H1 (cell line): ENCODE measurements at regions not wholly inside any gene's neighbourhood (a gene's known extent, or its start where the extent isn't known, plus 50 kb on each side); places are given as distances from the start of the nearest gene placed in this dataset.

ENCODE experiments used
- CTCF ChIA-PET: fragments of 300-600 bp; sonication (Branson Sonifier 250); formaldehyde crosslinking; loops from one replicate; lab custom pipeline; 2021; ENCODE audit not compliant: partially characterized antibody; lab: Charles Lee
- POLR2A ChIA-PET: fragments of 300-600 bp; sonication (Branson Sonifier 250); formaldehyde crosslinking; loops from one replicate; lab custom pipeline; 2021; ENCODE audit warnings: inconsistent platforms; ENCODE audit not compliant: partially characterized antibody; lab: Charles Lee
- DNase-seq, 2 experiments: peaks; one replicate each; pipeline versions ENCODE4 v3.0.0 to v3.0.0-alpha.2; 2010 to 2022; ENCODE audit warnings: low spot score in 2 of 2, low read depth in 1 of 2, mixed read lengths in 1 of 2
- FAIRE-seq: peaks from 2 replicates; lab custom pipeline; 2011; peaks lifted over from hg19 to GRCh38; lab: Jason Lieb, UNC
- H2AFZ ChIP-seq: 2 replicates; pipeline ENCODE4 v1.8.1; 2012; ENCODE audit warnings: low read length, inconsistent platforms
- H2AK5ac ChIP-seq: 2 replicates; pipeline ENCODE4 v1.6.1; 2013; ENCODE audit warnings: low read depth, low read length
- H2BK120ac ChIP-seq: replicated peaks from 2 replicates; pipeline ENCODE3; 2013; ENCODE audit warnings: low read depth, low read length, inconsistent platforms
- H2BK12ac ChIP-seq: 2 replicates; pipeline ENCODE4 v1.6.1; 2013; ENCODE audit warnings: low read depth, low read length
- H2BK15ac ChIP-seq: 2 replicates; pipeline ENCODE4 v1.6.1; 2013; ENCODE audit warnings: low read length
- H2BK20ac ChIP-seq: 2 replicates; pipeline ENCODE4 v1.6.1; 2013; ENCODE audit warnings: low read length
- H2BK5ac ChIP-seq: 2 replicates; pipeline ENCODE4 v1.6.1; 2013; ENCODE audit warnings: low read depth, low read length
- H3K14ac ChIP-seq: 2 replicates; pipeline ENCODE4 v1.6.1; 2013; ENCODE audit warnings: inconsistent platforms; ENCODE audit not compliant: insufficient read length
- H3K18ac ChIP-seq: 2 replicates; pipeline ENCODE4 v1.6.1; 2013; ENCODE audit warnings: low read length; ENCODE audit errors: extremely low read depth
- H3K23ac ChIP-seq: 2 replicates; pipeline ENCODE4 v1.6.1; 2013; ENCODE audit warnings: inconsistent platforms; ENCODE audit not compliant: insufficient read length
- H3K23me2 ChIP-seq: 2 replicates; pipeline ENCODE4 v1.6.1; 2013; ENCODE audit warnings: low read depth, low read length
- H3K27ac ChIP-seq: 2 replicates; pipeline ENCODE4 v1.6.1; 2011; ENCODE audit warnings: low read depth, low read length, inconsistent platforms
- H3K27me3 ChIP-seq, 4 experiments: replicated peaks in 1 of 4; 1 replicate in 1 of 4; 2 replicates in 3 of 4; pipeline versions ENCODE4 v1.6.1 to v1.8.1; 2011 to 2013; ENCODE audit warnings: low read length in 3 of 4, mild to moderate bottlenecking in 3 of 4, inconsistent platforms in 2 of 4, mixed read lengths in 2 of 4, moderate library complexity in 1 of 4; ENCODE audit not compliant: control insufficient read depth in 3 of 4, insufficient read depth in 3 of 4; ENCODE audit errors: extremely low read depth in 1 of 4
- H3K36me3 ChIP-seq, 4 experiments: 2 replicates each; pipeline versions ENCODE4 v1.6.1 to v1.8.1; 2011 to 2013; ENCODE audit warnings: mild to moderate bottlenecking in 4 of 4, low read length in 3 of 4, moderate library complexity in 2 of 4, control low read depth in 1 of 4, inconsistent platforms in 1 of 4; ENCODE audit not compliant: insufficient read depth in 4 of 4, control insufficient read depth in 2 of 4
- H3K4ac ChIP-seq: replicated peaks from 2 replicates; pipeline ENCODE3; 2013; ENCODE audit warnings: low read length, low read depth, mixed read lengths, inconsistent platforms; ENCODE audit not compliant: insufficient read length
- H3K4me1 ChIP-seq, 4 experiments: replicated peaks in 1 of 4; 1 replicate in 1 of 4; 2 replicates in 3 of 4; pipeline versions ENCODE4 v1.6.1 to v1.8.1; 2011 to 2013; ENCODE audit warnings: low read length in 3 of 4, inconsistent platforms in 2 of 4, mixed read lengths in 1 of 4; ENCODE audit not compliant: insufficient read depth in 4 of 4, control insufficient read depth in 3 of 4
- H3K4me2 ChIP-seq, 2 experiments: 2 replicates each; pipeline versions ENCODE4 v1.6.1 to v1.8.1; 2011 to 2013; ENCODE audit warnings: low read depth in 2 of 2, low read length in 2 of 2, control low read depth in 1 of 2, inconsistent platforms in 1 of 2, mild to moderate bottlenecking in 1 of 2; ENCODE audit not compliant: insufficient read depth in 1 of 2
- H3K4me3 ChIP-seq, 4 experiments: fragments of 200-600, 300-600 bp in 1 of 4; sonication (generic), shearing (Covaris generic), sonication (Bioruptor Twin) in 1 of 4; 2 replicates each; pipeline versions ENCODE4 v1.5.1 to v1.8.1; 2011 to 2016; ENCODE audit warnings: low read length in 4 of 4, low read depth in 3 of 4, control low read depth in 2 of 4, inconsistent platforms in 2 of 4, mild to moderate bottlenecking in 2 of 4, mixed read lengths in 1 of 4, moderate library complexity in 1 of 4; ENCODE audit not compliant: insufficient read depth in 2 of 4; ENCODE audit errors: extremely low read depth in 1 of 4
- H3K56ac ChIP-seq: replicated peaks from 2 replicates; pipeline ENCODE3; 2013; ENCODE audit warnings: low read depth, mild to moderate bottlenecking, mixed read lengths, low read length, inconsistent platforms; ENCODE audit not compliant: insufficient read length
- H3K79me1 ChIP-seq: 2 replicates; pipeline ENCODE4 v1.6.1; 2013; ENCODE audit warnings: low read depth, low read length, control low read depth
- H3K79me2 ChIP-seq, 2 experiments: 2 replicates each; pipeline versions ENCODE4 v1.6.1 to v1.8.1; 2012 to 2013; ENCODE audit warnings: low read length in 2 of 2, mild to moderate bottlenecking in 2 of 2, inconsistent platforms in 1 of 2; ENCODE audit not compliant: insufficient read depth in 2 of 2, control insufficient read depth in 1 of 2
- H3K9ac ChIP-seq, 4 experiments: replicated peaks in 1 of 4; 1 replicate in 1 of 4; 2 replicates in 3 of 4; pipeline versions ENCODE4 v1.6.1 to v1.8.1; 2011 to 2013; ENCODE audit warnings: low read depth in 3 of 4, low read length in 3 of 4, control low read depth in 2 of 4, mild to moderate bottlenecking in 2 of 4, moderate library complexity in 2 of 4, inconsistent platforms in 1 of 4; ENCODE audit errors: extremely low read depth in 1 of 4
- H3K9me3 ChIP-seq, 2 experiments: 2 replicates each; pipeline versions ENCODE4 v1.6.1 to v1.8.1; 2012 to 2013; ENCODE audit warnings: mild to moderate bottlenecking in 2 of 2, moderate library complexity in 2 of 2, control low read depth in 1 of 2, inconsistent platforms in 1 of 2, low read depth in 1 of 2, low read length in 1 of 2, mixed read lengths in 1 of 2; ENCODE audit not compliant: insufficient read depth in 2 of 2
- H4K20me1 ChIP-seq, 2 experiments: replicated peaks in 1 of 2; 2 replicates each; pipeline versions ENCODE3 to v1.8.1; 2011 to 2013; ENCODE audit warnings: inconsistent platforms in 2 of 2, low read length in 2 of 2, mild to moderate bottlenecking in 1 of 2; ENCODE audit not compliant: insufficient read depth in 2 of 2, control insufficient read depth in 1 of 2
- H4K5ac ChIP-seq: 2 replicates; pipeline ENCODE4 v1.6.1; 2013; ENCODE audit warnings: low read length, low read depth, mixed read lengths, inconsistent platforms; ENCODE audit not compliant: insufficient read length
- H4K8ac ChIP-seq: 2 replicates; pipeline ENCODE4 v1.8.0; 2013; ENCODE audit warnings: mild to moderate bottlenecking, moderate library complexity, low read length, inconsistent platforms; ENCODE audit not compliant: insufficient read depth; ENCODE audit errors: extremely low read depth
- H4K91ac ChIP-seq: replicated peaks from 2 replicates; pipeline ENCODE3; 2013; ENCODE audit warnings: low read length, mixed read lengths, inconsistent platforms; ENCODE audit not compliant: insufficient read length
- CREB1 ChIP-seq: IDR thresholded peaks from 2 replicates; pipeline ENCODE4 v1.6.1; 2012; ENCODE audit warnings: inconsistent platforms
- GABPA ChIP-seq: IDR thresholded peaks from 2 replicates; pipeline ENCODE4 v1.6.1; 2011; ENCODE audit warnings: mild to moderate bottlenecking, low read length, moderate library complexity, borderline replicate concordance; ENCODE audit not compliant: insufficient read depth
- TCF12 ChIP-seq: IDR thresholded peaks from 2 replicates; pipeline ENCODE4 v1.6.1; 2011; ENCODE audit warnings: low read depth, mild to moderate bottlenecking, low read length
- WGBS, 2 experiments: shearing (Covaris generic) in 1 of 2; methylation state at CpG; one replicate each; pipeline versions ENCODE4 v1.1.6 to v1.1.7; 2013 to 2015; ENCODE audit warnings: low lambda C conversion rate in 2 of 2, mixed read lengths in 2 of 2, inconsistent platforms in 1 of 2, low coverage in 1 of 2, missing lambda C conversion rate in 1 of 2; ENCODE audit not compliant: insufficient replicate concordance in 2 of 2, insufficient coverage in 1 of 2, insufficient read length in 1 of 2; ENCODE audit errors: extremely low coverage in 1 of 2, missing lambda C conversion rate in 1 of 2; 5-methylcytosine and 5-hydroxymethylcytosine counted together

DNA sequence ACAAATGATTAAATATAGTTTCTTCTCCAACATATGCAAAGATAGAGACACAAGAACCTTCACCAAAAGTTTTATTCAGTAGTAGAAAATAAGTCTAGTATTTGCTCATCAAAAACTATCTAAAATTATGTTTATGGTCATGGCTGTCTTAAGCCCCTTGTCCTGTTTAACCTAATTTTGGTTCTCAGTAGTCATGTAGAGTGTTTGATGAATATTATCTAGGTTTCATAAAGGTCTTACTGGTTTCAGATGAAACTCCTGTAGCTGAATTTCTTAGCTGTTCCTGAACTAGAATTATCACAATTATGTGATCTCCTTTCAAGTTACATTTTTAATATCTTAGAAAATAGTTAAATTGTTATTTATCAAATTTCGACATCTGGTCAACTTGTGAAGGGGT lies 228.0 kb upstream of the SPHKAP start:
- no peaks in the 10 kb centered on the region; the same call in 1 of the 2 replicates for H3K23me2 ChIP-seq
- no peak overlapping the region for H3K4me2 ChIP-seq
- H3K4ac ChIP-seq = no peak overlapping the region
- no peaks in the 10 kb centered on the region for H3K79me1 ChIP-seq
- H3K9me3 ChIP-seq = no peaks in the 10 kb centered on the region
- H2AFZ ChIP-seq = no peak overlapping the region
- no peak overlapping the region for H3K27ac ChIP-seq
- DNase-seq (no peak), FAIRE-seq (no peak)
- no peaks in the 10 kb centered on the region for H3K4me1 ChIP-seq
- no peak overlapping the region for H2BK5ac ChIP-seq
- H2AK5ac ChIP-seq = no peak overlapping the region
- H4K20me1 ChIP-seq = no peaks in the 10 kb centered on the region
- H3K23ac ChIP-seq = no peak overlapping the region
- H2BK12ac ChIP-seq = no peak overlapping the region
- no peak overlapping the region for H2BK15ac ChIP-seq
- H3K9ac ChIP-seq = no peak overlapping the region
- H2BK20ac ChIP-seq = no peak overlapping the region
- H3K18ac ChIP-seq = no peak overlapping the region
- H3K14ac ChIP-seq = no peak overlapping the region
- H3K79me2 ChIP-seq = no peaks in the 10 kb centered on the region
- no peaks in the 10 kb centered on the region for H3K27me3 ChIP-seq
- POLR2A ChIA-PET = no interaction called here
- CTCF ChIA-PET = interaction anchor here (1.5 to 1.6 kb wide), 2 partner anchors 91 to 519 kb away, joined by 3 to 4 read pairs; no protein-coding TSS in a partner anchor
- no peak overlapping the region for H3K4me3 ChIP-seq
- no peak overlapping the region for H3K56ac ChIP-seq
- H4K5ac ChIP-seq = no peak overlapping the region
- no peak overlapping the region for H4K8ac ChIP-seq
- 100% methylated on average over 1 of the region's 1 CpG; no CpG with 5 or more reads in 1 of the 2 experiments for WGBS, 2 experiments
- H3K36me3 ChIP-seq = no peaks in the 10 kb centered on the region
- H2BK120ac ChIP-seq = no peak overlapping the region
- TF ChIP-seq GABPA (no peak), TCF12 (no peak), CREB1 (no peak)
- no peak overlapping the region for H4K91ac ChIP-seq
